ENCODE measurements at regions not wholly inside any gene's neighbourhood (a gene's known extent, or its start where the extent isn't known, plus 50 kb on each side); places are given as distances from the start of the nearest gene placed in this dataset.
"Not testable (repeated sequence)": the region's sequence is repeated elsewhere in the genome, so short reads cannot be mapped to it uniquely, and the experiment has no call there.

- not testable (repeated sequence) for TF ChIP-seq CTCF, POLR2A (IDR thresholded peaks at IDR 0.05)
These were observed 92.7 kb upstream of the CRYM start for GRCh38 chr16:21370791-21371190.

Measured in esophagus squamous epithelium (tissue), 4 donors.